Motor neuron (in vitro differentiated cells): ENCODE measurements at regions not wholly inside any gene's neighbourhood (a gene's known extent, or its start where the extent isn't known, plus 50 kb on each side); places are given as distances from the start of the nearest gene placed in this dataset.

Experiments used
- ATAC-seq, 8 experiments: fragments of 200-7000 bp; cut with Tn5 transposase; replicated peaks in 6 of 8; 2 replicates each; pipeline ENCODE4 v1.8.0; 2021; ENCODE audit warnings: mild to moderate bottlenecking in 8 of 8, moderate library complexity in 8 of 8
- H3K27ac ChIP-seq, 2 donors: fragments of 250-450 bp; sonication (Bioruptor Pico); 2 replicates each; pipeline ENCODE4 v1.9.0; 2021; ENCODE audit warnings: antibody characterized with exemption in 2 of 2, mild to moderate bottlenecking in 2 of 2, moderate library complexity in 1 of 2
- H3K4me1 ChIP-seq, 2 donors: fragments of 250-450 bp; sonication (Bioruptor Pico); replicated peaks in 1 of 2; 2 replicates each; pipeline ENCODE4 v1.6.1; 2021; ENCODE audit warnings: antibody characterized with exemption in 2 of 2, mild to moderate bottlenecking in 2 of 2, moderate library complexity in 1 of 2
- H3K4me3 ChIP-seq, 5 donors: fragments of 250-450 bp; sonication (Bioruptor Pico); 2 replicates each; pipeline ENCODE4 v1.9.0; 2021; ENCODE audit warnings: antibody characterized with exemption in 5 of 5, mild to moderate bottlenecking in 5 of 5, moderate library complexity in 4 of 5
- WGBS, 10 experiments: fragments of 450-650 bp; shearing (Covaris generic); methylation state at CpG; one replicate each; pipeline ENCODE4 v1.0.0; 2022; 5-methylcytosine and 5-hydroxymethylcytosine counted together
- in situ Hi-C, 9 experiments: fragments of 400-800 bp; cut with MboI; loops; one replicate each; pipeline ENCODE4 v1.15.0; 2021; ENCODE audit warnings: low sequenced_read_pairs in 9 of 9, low pct_unique_long_range_greater_than_20kb in 2 of 9; ENCODE audit not compliant: unreplicated experiment in 9 of 9

GRCh38 chr12:47017041-47017713 lies 62.2 kb upstream of the PCED1B start:
- H3K4me3 ChIP-seq: no peak overlapping the region
- no peak overlapping the region for H3K27ac ChIP-seq
- in situ Hi-C loops: loop anchor here in 1 of 9 experiments (25.0 kb wide), 1 partner anchor 330 kb away; no protein-coding TSS in a partner anchor
- 78 to 100% (median 89%) methylated on average over 2 to 6 of the region's 6 CpGs; no CpG with 5 or more reads in 1 of the 10 experiments for WGBS, 10 experiments
- H3K4me1 ChIP-seq: no peaks in the 10 kb centered on the region
- ATAC-seq: no peak

GRCh38 chr12:47017901-47018475 lies 61.4 kb upstream of the PCED1B start:
- no peak overlapping the region for H3K4me3 ChIP-seq
- no peaks in the 10 kb centered on the region for H3K4me1 ChIP-seq
- in situ Hi-C loops: loop anchor here in 1 of 9 experiments (25.0 kb wide), 1 partner anchor 331 kb away; no protein-coding TSS in a partner anchor
- H3K27ac ChIP-seq: no peak overlapping the region
- peak in 3 of 8 experiments; percentile 15 to 39 (median 27) for ATAC-seq
- 71 to 100% (median 100%) methylated on average over 1 to 2 of the region's 2 CpGs; no CpG with 5 or more reads in 1 of the 10 experiments for WGBS, 10 experiments

- in situ Hi-C loops: loop anchor here in 1 of 9 experiments (25.0 kb wide), 1 partner anchor 333 kb away; no protein-coding TSS in a partner anchor
- no peaks in the 10 kb centered on the region for H3K4me1 ChIP-seq
- WGBS, 10 experiments: 40 to 72% (median 57%) methylated on average over 2 to 7 of the region's 7 CpGs; no CpG with 5 or more reads in 1 of the 10 experiments
- no peak for ATAC-seq
- H3K27ac ChIP-seq: no peak overlapping the region
- no peak overlapping the region for H3K4me3 ChIP-seq
These were observed 59.1 kb upstream of the PCED1B start for GRCh38 chr12:47020211-47020821.

- Histone ChIP-seq H3K4me1 (no peaks in the 10 kb centered on the region), H3K27ac (no peak overlapping the region), H3K4me3 (no peak overlapping the region)
- ATAC-seq: peak; percentile 26 to 92 (median 54)
- in situ Hi-C loops: loop anchor here in 1 of 9 experiments (25.0 kb wide), 1 partner anchor 334 kb away; no protein-coding TSS in a partner anchor
- 29 to 100% (median 50%) methylated on average over 1 to 2 of the region's 2 CpGs; no CpG with 5 or more reads in 1 of the 10 experiments for WGBS, 10 experiments
These were observed 58.1 kb upstream of the PCED1B start for GRCh38 chr12:47021298-47021697.

GRCh38 chr12:47022296-47022695 lies 57.1 kb upstream of the PCED1B start:
- in situ Hi-C loops: loop anchor here in 1 of 9 experiments (25.0 kb wide), 1 partner anchor 335 kb away; no protein-coding TSS in a partner anchor
- Histone ChIP-seq H3K27ac (no peak overlapping the region), H3K4me1 (no peaks in the 10 kb centered on the region), H3K4me3 (no peak overlapping the region)
- ATAC-seq: peak in 1 of 8 experiments; percentile 11
- 0 to 94% (median 47%) methylated on average over 1 to 2 of the region's 2 CpGs; no CpG with 5 or more reads in 1 of the 10 experiments for WGBS, 10 experiments

- Histone ChIP-seq H3K4me3 (no peak overlapping the region), H3K27ac (no peak overlapping the region), H3K4me1 (no peaks in the 10 kb centered on the region)
- 10 to 90% (median 78%) methylated on average over 1 to 3 of the region's 3 CpGs; no CpG with 5 or more reads in 4 of the 10 experiments for WGBS, 10 experiments
- in situ Hi-C loops: loop anchor here in 1 of 9 experiments (25.0 kb wide), 1 partner anchor 336 kb away; no protein-coding TSS in a partner anchor
- ATAC-seq: no peak
These were observed 56.1 kb upstream of the PCED1B start for GRCh38 chr12:47023311-47023710.

GRCh38 chr12:47023953-47024352 lies 55.5 kb upstream of the PCED1B start:
- Histone ChIP-seq H3K27ac (no peak overlapping the region), H3K4me3 (no peak overlapping the region), H3K4me1 (no peaks in the 10 kb centered on the region)
- in situ Hi-C loops: loop anchor here in 1 of 9 experiments (25.0 kb wide), 1 partner anchor 337 kb away; no protein-coding TSS in a partner anchor
- WGBS, 10 experiments: 84 to 100% (median 95%) methylated on average over 1 to 6 of the region's 6 CpGs; no CpG with 5 or more reads in 4 of the 10 experiments
- ATAC-seq: no peak

- H3K4me3 ChIP-seq: no peak overlapping the region
- no peak overlapping the region for H3K27ac ChIP-seq
- ATAC-seq: no peak
- in situ Hi-C loops: loop anchor here in 1 of 9 experiments (25.0 kb wide), 1 partner anchor 337 kb away; no protein-coding TSS in a partner anchor
- H3K4me1 ChIP-seq: no peaks in the 10 kb centered on the region
- WGBS, 10 experiments: 0 to 94% (median 76%) methylated on average over 1 to 2 of the region's 2 CpGs; no CpG with 5 or more reads in 5 of the 10 experiments
These were observed 55.0 kb upstream of the PCED1B start for GRCh38 chr12:47024463-47024862.

- ATAC-seq: no peak
These were observed 54.1 kb upstream of the PCED1B start for GRCh38 chr12:47025349-47025748.

GRCh38 chr12:47025798-47026197 lies 53.6 kb upstream of the PCED1B start:
- Histone ChIP-seq H3K4me1 (no peaks in the 10 kb centered on the region), H3K27ac (no peak overlapping the region), H3K4me3 (no peak overlapping the region)
- in situ Hi-C loops: loop anchor here in 5 of 9 experiments (25.0 kb wide), 4 partner anchors 287 to 662 kb away; no protein-coding TSS in a partner anchor
- 70 to 100% (median 84%) methylated on average over 2 of the region's 2 CpGs; no CpG with 5 or more reads in 5 of the 10 experiments for WGBS, 10 experiments
- no peak for ATAC-seq

More at GRCh38 chr12:47025349-47025748, 54.1 kb upstream of the PCED1B start:
- no peak overlapping the region for H3K27ac ChIP-seq
- no peak overlapping the region for H3K4me3 ChIP-seq
- WGBS, 10 experiments: 0 to 95% (median 86%) methylated on average over 1 to 2 of the region's 2 CpGs; no CpG with 5 or more reads in 1 of the 10 experiments
- no peaks in the 10 kb centered on the region for H3K4me1 ChIP-seq
- in situ Hi-C loops: loop anchor here in 5 of 9 experiments (25.0 kb wide), 4 partner anchors 287 to 662 kb away; no protein-coding TSS in a partner anchor

GRCh38 chr12:47026291-47026690 lies 53.1 kb upstream of the PCED1B start:
- Histone ChIP-seq H3K4me3 (no peak overlapping the region), H3K4me1 (no peaks in the 10 kb centered on the region), H3K27ac (no peak overlapping the region)
- WGBS, 10 experiments: 59 to 100% (median 65%) methylated on average over 1 to 5 of the region's 5 CpGs; no CpG with 5 or more reads in 2 of the 10 experiments
- ATAC-seq: no peak
- in situ Hi-C loops: loop anchor here in 5 of 9 experiments (25.0 kb wide), 4 partner anchors 286 to 661 kb away; no protein-coding TSS in a partner anchor
